HFF-Myc (cell line): ENCODE measurements at regions not wholly inside any gene's neighbourhood (a gene's known extent, or its start where the extent isn't known, plus 50 kb on each side); places are given as distances from the start of the nearest gene placed in this dataset.

ENCODE experiments used
- DNase-seq: peaks from one replicate; pipeline ENCODE4 v3.0.0-alpha.2; 2011; ENCODE audit warnings: low read depth; ENCODE audit errors: extremely low read depth
- H3K4me3 ChIP-seq: replicated peaks from 2 replicates; pipeline ENCODE4 v1.5.1; 2011; ENCODE audit warnings: low read depth, mild to moderate bottlenecking, control low read depth, low read length
- CTCF ChIP-seq: IDR thresholded peaks from 2 replicates; pipeline ENCODE4 v1.5.1; 2012; ENCODE audit warnings: mild to moderate bottlenecking, low read depth, low read length, control low read depth; ENCODE audit errors: missing control alignments

GRCh38 chr10:131777921-131778320 is 122.9 kb upstream of the PPP2R2D start:
- no peak overlapping the region for H3K4me3 ChIP-seq
- no peak for DNase-seq
- no peak for TF ChIP-seq CTCF

DNA sequence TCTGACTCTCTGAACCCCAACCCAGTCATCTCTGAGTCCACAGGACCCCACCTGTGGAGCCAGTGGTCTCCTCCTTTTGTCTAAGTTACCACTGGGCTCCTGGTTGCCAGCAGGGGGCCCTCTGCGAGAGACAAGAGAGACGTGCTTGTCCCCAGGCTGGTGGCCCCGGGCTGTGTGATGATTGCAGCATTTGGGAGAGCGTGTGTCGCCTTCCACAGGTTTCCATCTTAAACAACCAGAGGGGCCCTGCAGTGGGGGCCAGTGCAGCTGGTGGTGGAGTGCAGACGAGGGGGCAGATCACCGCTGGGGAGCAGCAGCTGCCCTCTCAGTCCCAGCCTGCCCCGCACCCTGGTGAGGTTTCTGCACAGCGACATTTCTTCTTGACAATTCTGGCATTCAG is 122.4 kb upstream of the PPP2R2D start:
- no peak for DNase-seq
- no peak overlapping the region for H3K4me3 ChIP-seq
- no peak for TF ChIP-seq CTCF

DNA sequence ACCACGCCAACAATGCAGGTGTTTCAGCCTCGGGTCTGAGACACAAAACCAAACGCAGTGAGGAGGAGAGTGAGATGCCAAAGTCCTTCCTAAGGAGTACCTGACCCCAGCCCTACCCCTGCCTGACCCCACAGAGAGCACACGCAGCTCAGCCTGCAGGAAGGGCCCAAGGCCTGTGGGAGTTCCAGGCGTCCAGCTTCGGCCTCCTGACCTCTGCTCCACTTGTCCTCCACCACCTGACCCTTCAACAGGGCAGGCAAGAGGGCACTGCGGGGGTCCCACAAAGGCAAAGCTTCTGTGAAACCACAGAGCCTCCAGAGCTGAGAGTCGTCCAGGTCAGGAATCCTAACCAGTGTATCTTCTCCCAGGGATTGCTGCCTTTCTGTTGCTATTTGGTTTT is 122.0 kb upstream of the PPP2R2D start:
- DNase-seq: no peak
- H3K4me3 ChIP-seq: no peak overlapping the region
- no peak for TF ChIP-seq CTCF

DNA sequence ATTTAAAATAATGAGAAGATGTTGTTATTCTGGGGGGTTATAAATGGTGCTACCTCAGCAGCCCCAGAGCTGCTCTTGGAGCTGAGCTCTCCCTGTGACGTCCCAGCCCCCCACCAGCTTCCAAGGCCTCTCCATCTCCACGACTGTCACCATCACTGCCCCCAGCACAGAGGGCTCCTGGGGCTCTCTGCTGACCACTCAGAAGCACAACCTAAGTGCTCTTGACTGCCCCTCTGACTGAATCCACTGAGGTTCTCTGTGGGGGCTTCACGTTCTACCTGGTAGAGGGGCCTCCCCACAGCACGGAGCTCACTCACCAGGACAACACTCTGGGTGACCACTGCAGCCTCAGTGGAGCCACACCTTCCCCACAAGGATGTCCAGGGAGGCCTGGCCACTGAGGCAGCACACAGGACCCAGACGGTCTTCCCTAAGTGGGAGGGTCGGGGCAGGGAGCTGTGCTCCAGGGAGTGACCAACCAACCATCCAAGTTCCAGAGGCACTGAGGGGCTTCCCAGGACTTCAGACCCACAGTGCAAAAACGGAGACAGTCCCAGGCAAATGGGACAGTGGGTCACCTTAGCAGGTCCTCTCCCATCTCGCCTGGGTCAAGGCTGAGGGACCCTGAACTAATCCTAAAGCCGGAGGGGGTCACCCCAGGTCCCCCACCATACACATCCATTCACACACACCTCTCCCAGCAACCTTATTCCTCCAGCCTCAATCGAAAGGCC is 121.0 kb upstream of the PPP2R2D start:
- DNase-seq: no peak
- H3K4me3 ChIP-seq: no peak overlapping the region
- no peak for TF ChIP-seq CTCF

DNA sequence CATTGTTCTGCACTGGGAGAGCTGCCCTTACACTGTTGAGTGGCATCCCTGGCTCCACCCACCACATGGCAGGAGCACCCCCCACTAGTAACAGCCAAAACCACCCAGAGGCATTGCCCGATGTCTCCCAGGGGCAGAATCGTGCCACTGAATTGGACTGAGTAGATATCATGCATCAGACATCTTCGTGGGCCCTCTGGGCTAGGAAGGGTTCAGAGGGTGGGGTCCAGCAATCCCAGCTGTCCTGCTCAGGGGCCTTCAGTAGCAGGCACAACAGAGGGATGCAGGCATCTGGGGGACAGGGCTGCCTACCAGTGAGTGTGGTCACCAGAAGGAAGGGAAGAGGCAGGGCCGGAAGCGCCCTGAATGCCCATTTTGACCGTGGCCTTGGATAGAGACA is 119.7 kb upstream of the PPP2R2D start:
- DNase-seq: no peak

GRCh38 chr10:131781791-131782190 is 119.0 kb upstream of the PPP2R2D start:
- TF ChIP-seq CTCF: no peak
- H3K4me3 ChIP-seq: no peak overlapping the region
- no peak for DNase-seq

More for the DNA sequence above, 119.7 kb upstream of the PPP2R2D start:
- TF ChIP-seq CTCF: no peak
- H3K4me3 ChIP-seq: no peak overlapping the region
